HFFc6 (cell line): ENCODE measurements at regions not wholly inside any gene's neighbourhood (a gene's known extent, or its start where the extent isn't known, plus 50 kb on each side); places are given as distances from the start of the nearest gene placed in this dataset.

Experiments
- DNase-seq: peaks from one replicate; pipeline ENCODE4 v3.0.0-alpha.2; 2018
- H3K27ac Mint-ChIP-seq: 2 replicates; pipeline ENCODE4 v1.8.0; 2020; ENCODE audit warnings: mild to moderate bottlenecking, mixed read lengths
- H3K27me3 Mint-ChIP-seq: 2 replicates; pipeline ENCODE4 v1.8.0; 2021; ENCODE audit warnings: mild to moderate bottlenecking, moderate library complexity, mixed read lengths; ENCODE audit not compliant: insufficient read depth
- H3K36me3 Mint-ChIP-seq: 2 replicates; pipeline ENCODE4 v1.8.0; 2021; ENCODE audit warnings: low read depth, mixed read lengths
- H3K4me1 Mint-ChIP-seq: 2 replicates; pipeline ENCODE4 v1.8.0; 2020; ENCODE audit warnings: low read depth, mixed read lengths
- H3K4me3 Mint-ChIP-seq: 2 replicates; pipeline ENCODE4 v1.8.0; 2020; ENCODE audit warnings: mild to moderate bottlenecking, moderate library complexity, mixed read lengths
- H3K9me3 Mint-ChIP-seq: 2 replicates; pipeline ENCODE4 v1.8.0; 2020; ENCODE audit warnings: mild to moderate bottlenecking, mixed read lengths
- CTCF ChIP-seq: fragments of 200-600 bp; sonication (generic); IDR thresholded peaks from 2 replicates; pipeline ENCODE4 v1.5.0; 2021; ENCODE audit warnings: antibody characterized with exemption, mild to moderate bottlenecking

GRCh38 chr18:77811503-77811902, 561.9 kb downstream of the GALR1 start:
- no peak overlapping the region for H3K4me3 Mint-ChIP-seq
- TF ChIP-seq CTCF: no peak
- peaks cover 48% of the 10 kb centered on the region for H3K9me3 Mint-ChIP-seq
- no peaks in the 10 kb centered on the region for H3K4me1 Mint-ChIP-seq
- no peaks in the 10 kb centered on the region; the same call in 1 of the 2 replicates for H3K27me3 Mint-ChIP-seq
- no peak overlapping the region for H3K27ac Mint-ChIP-seq
- no peak for DNase-seq
- H3K36me3 Mint-ChIP-seq: peaks cover 5% of the 10 kb centered on the region; the same call in 1 of the 2 replicates

GRCh38 chr18:77815666-77816338, 566.2 kb downstream of the GALR1 start:
- Mint-ChIP-seq H3K9me3 (peaks cover 46% of the 10 kb centered on the region), H3K27ac (no peak overlapping the region), H3K36me3 (peaks cover 5% of the 10 kb centered on the region; the same call in 1 of the 2 replicates), H3K27me3 (no peaks in the 10 kb centered on the region), H3K4me1 (no peaks in the 10 kb centered on the region), H3K4me3 (no peak overlapping the region)
- no peak for DNase-seq
- no peak for TF ChIP-seq CTCF

GRCh38 chr18:77818328-77818727, 568.7 kb downstream of the GALR1 start:
- TF ChIP-seq CTCF: no peak
- H3K4me1 Mint-ChIP-seq: no peaks in the 10 kb centered on the region
- DNase-seq: no peak
- no peak overlapping the region for H3K27ac Mint-ChIP-seq
- no peaks in the 10 kb centered on the region for H3K27me3 Mint-ChIP-seq
- no peak overlapping the region for H3K4me3 Mint-ChIP-seq
- H3K9me3 Mint-ChIP-seq: peaks cover 51% of the 10 kb centered on the region
- no peaks in the 10 kb centered on the region for H3K36me3 Mint-ChIP-seq

- no peak overlapping the region for H3K4me3 Mint-ChIP-seq
- no peak for TF ChIP-seq CTCF
- no peaks in the 10 kb centered on the region; the same call in 1 of the 2 replicates for H3K27me3 Mint-ChIP-seq
- no peak for DNase-seq
- H3K36me3 Mint-ChIP-seq: no peaks in the 10 kb centered on the region
- H3K27ac Mint-ChIP-seq: no peak overlapping the region
- H3K4me1 Mint-ChIP-seq: no peaks in the 10 kb centered on the region
- H3K9me3 Mint-ChIP-seq: peaks cover 59% of the 10 kb centered on the region
Observed at GRCh38 chr18:77820472-77820871, 570.8 kb downstream of the GALR1 start.

GRCh38 chr18:77821892-77822291, 572.2 kb downstream of the GALR1 start:
- Mint-ChIP-seq H3K4me3 (no peak overlapping the region), H3K9me3 (peaks cover 68% of the 10 kb centered on the region), H3K36me3 (no peaks in the 10 kb centered on the region), H3K27me3 (no peaks in the 10 kb centered on the region; the same call in 1 of the 2 replicates), H3K27ac (no peak overlapping the region), H3K4me1 (no peaks in the 10 kb centered on the region)
- TF ChIP-seq CTCF: no peak
- no peak for DNase-seq
